WI38 (cell line): ENCODE measurements at regions not wholly inside any gene's neighbourhood (a gene's known extent, or its start where the extent isn't known, plus 50 kb on each side); places are given as distances from the start of the nearest gene placed in this dataset.

Source experiments
- H3K4me3 ChIP-seq: 2 replicates; pipeline ENCODE4 v1.5.1; 2011; ENCODE audit warnings: low read depth, mild to moderate bottlenecking, control low read depth, low read length
- TF ChIP-seq, protein P1 (sequence below): IDR thresholded peaks from 2 replicates; pipeline ENCODE4 v1.5.1; 2012; ENCODE audit warnings: low read depth, mild to moderate bottlenecking, control low read depth, low read length

DNA sequence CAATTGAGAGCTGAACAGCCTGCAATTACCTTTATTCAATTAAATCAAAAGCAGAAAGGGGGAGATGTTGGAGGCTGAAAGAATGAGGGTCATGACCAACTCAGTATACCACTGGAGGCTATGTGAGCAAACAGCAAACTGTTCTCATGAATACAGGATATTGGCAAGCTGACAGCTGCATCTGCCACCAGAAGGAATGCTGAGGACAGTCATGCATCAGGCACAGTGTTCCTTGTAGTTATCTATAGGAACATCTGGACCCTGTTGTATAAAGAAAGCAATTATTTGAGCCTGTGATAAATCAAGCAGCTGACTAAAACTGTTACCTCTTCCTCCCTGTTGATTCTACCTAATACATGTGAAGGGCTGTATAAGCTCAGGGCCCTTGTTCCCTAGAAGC, 2064.6 kb downstream of the TP53TG3F start:
- no peak overlapping the region for H3K4me3 ChIP-seq
- TF ChIP-seq, protein P1, sequence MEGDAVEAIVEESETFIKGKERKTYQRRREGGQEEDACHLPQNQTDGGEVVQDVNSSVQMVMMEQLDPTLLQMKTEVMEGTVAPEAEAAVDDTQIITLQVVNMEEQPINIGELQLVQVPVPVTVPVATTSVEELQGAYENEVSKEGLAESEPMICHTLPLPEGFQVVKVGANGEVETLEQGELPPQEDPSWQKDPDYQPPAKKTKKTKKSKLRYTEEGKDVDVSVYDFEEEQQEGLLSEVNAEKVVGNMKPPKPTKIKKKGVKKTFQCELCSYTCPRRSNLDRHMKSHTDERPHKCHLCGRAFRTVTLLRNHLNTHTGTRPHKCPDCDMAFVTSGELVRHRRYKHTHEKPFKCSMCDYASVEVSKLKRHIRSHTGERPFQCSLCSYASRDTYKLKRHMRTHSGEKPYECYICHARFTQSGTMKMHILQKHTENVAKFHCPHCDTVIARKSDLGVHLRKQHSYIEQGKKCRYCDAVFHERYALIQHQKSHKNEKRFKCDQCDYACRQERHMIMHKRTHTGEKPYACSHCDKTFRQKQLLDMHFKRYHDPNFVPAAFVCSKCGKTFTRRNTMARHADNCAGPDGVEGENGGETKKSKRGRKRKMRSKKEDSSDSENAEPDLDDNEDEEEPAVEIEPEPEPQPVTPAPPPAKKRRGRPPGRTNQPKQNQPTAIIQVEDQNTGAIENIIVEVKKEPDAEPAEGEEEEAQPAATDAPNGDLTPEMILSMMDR, result no peak

DNA sequence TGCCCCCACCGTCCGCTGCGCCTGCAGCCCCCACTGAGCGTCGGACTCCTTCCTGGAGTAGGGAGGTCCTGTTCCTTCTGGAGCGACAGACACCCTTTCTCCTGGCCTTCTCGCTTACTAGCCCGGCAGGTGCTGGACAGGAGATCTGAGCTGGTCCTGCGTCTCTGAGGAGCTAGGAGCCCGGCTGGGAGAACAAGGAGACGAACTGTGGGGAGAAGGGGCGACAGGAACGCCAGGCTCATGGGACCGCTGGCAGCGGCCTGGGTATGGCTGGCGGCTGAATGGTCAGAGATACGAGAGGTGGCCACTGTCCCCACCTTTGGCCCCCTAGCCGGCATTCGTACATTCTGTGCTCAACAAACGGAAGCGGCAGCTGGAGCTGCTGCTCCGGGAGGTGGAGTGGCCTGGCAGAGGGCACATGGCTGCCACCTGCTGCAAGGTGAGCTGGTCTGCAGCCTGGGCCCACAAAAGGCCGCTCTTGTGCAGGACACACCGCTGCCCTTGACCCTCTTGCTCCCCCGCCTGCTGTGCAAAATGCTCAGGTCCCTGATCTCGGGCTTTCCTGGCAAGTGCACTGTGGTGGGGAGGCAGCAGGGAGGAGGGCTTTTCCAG, 2066.7 kb downstream of the TP53TG3F start:
- TF ChIP-seq, protein P1, result no peak
- H3K4me3 ChIP-seq, result no peak overlapping the region

DNA sequence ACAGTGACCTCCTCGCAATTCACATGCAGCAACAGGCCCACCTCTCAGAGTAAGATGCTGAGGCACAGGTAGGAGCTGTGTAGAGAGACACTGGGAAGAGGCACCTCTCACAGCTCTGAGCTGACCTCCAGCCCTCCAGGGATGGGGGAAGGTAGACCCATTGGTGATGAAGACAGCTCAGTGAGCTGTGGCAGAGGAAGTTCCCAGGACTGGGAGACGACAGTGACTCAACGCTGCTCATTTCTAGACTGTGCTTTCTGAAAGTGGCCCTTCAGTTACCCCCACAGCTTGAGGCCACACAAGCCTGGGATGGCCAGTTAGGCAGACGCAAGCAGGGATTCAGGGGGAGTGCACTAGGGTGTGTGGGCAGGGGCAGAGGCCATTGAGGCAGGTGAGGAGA, 2073.2 kb downstream of the TP53TG3F start:
- TF ChIP-seq, protein P1, result no peak
- H3K4me3 ChIP-seq, result no peak overlapping the region

DNA sequence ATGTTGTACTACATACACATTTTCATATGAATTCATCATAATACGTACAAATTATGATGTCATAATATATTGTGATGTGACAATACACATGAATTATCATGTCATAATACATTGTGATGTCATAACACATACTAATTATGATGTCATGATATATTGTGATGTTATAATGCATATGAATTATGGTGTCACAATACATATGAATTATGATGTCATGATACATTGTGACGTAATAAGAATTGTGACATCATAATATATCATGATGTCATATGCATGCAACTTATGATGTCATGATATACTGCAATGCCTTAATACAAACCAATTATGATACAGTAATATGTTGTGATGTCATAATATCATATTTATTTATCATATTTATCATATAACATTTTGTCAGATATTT, 2074.3 kb downstream of the TP53TG3F start:
- TF ChIP-seq, protein P1, result no peak
- no peak overlapping the region for H3K4me3 ChIP-seq

DNA sequence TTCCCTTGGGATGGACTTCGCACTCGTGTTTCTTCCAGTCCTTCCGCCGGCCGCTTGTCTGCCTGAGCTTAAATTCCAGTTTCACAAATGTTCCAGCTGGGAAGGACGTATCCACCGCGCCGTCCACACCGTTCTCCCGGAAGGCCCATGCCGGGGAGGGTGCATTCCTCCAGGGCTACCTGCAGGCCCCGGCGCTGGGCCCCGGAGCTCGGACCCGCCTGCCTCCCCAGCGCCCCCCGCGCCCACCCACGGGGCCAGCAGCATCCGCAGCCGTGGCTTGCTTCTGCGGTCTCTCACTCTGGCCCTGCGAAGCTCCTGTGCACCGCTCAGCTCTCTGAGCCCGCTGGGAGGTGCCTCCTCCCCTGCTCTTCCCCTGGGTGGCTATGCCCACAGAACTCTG, 2084.1 kb downstream of the TP53TG3F start:
- TF ChIP-seq, protein P1, result no peak

DNA sequence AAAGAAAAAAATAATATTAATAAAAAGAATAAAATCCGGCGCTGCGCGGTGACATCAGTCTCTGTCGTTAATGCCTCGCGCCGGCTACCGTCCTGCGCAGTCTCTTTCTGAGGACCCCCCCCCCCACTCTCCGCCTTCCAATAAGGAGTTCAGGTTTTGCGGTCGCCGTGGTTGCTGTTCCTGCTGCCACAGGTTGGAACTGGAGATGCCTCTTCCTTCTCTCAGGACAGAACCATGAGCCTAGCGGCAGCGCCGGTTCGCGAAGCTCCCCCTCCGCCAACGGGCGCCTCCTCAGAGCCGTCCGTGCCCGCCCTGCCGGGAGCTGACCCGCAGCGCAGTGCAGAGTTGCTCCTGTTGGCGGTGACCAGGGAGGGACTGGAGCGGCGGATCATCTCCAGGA, 2093.4 kb downstream of the TP53TG3F start:
- TF ChIP-seq, protein P1, result no peak
- no peak overlapping the region for H3K4me3 ChIP-seq

More for the DNA sequence above, 2084.1 kb downstream of the TP53TG3F start:
- H3K4me3 ChIP-seq, result no peak overlapping the region

DNA sequence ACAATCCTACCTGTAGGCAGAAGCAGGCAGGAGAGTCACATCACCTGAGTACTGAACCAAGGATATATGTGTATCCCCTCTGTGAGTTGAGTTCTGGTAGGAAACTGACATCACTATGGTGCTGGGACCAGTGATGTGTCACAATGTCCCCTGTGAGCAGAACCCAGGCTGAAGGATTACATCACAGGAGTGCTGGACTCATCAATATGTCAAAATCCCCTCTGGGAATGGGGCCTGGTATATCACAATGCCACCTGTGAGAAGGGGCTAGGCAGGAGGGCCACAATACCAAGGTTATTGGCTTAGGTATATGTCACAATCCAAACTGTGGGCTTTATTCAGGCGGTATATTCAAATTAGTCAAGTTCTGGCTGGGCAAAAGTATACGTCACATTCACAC, 2098.3 kb downstream of the TP53TG3F start:
- H3K4me3 ChIP-seq, result no peak overlapping the region
- TF ChIP-seq, protein P1, result no peak
